Gastroesophageal sphincter (tissue), 3 donors: ENCODE measurements at regions not wholly inside any gene's neighbourhood (a gene's known extent, or its start where the extent isn't known, plus 50 kb on each side); places are given as distances from the start of the nearest gene placed in this dataset.

Source experiments
- EP300 ChIP-seq: sonication (generic); formaldehyde crosslinking; IDR thresholded peaks from one replicate; pipeline ENCODE4 v1.6.1; 2017; ENCODE audit warnings: antibody characterized with exemption, mild to moderate bottlenecking
- POLR2A ChIP-seq, 2 donors: fragments of 450-650 bp; IDR thresholded peaks; one replicate each; pipeline ENCODE4 v1.6.1; 2017; ENCODE audit warnings: antibody characterized with exemption in 2 of 2, mild to moderate bottlenecking in 2 of 2, moderate library complexity in 1 of 2
- POLR2AphosphoS5 ChIP-seq: sonication (generic); formaldehyde crosslinking; IDR thresholded peaks from one replicate; pipeline ENCODE4 v1.6.1; 2017; ENCODE audit warnings: antibody characterized with exemption
- TF ChIP-seq, protein P1 (sequence below), 4 experiments: fragments of 200-600 bp in 2 of 4; fragments of 450-650 bp in 2 of 4; sonication (generic) in 1 of 4; IDR thresholded peaks; one replicate each; pipeline ENCODE4 v1.5.1; 2017 to 2019; ENCODE audit warnings: antibody characterized with exemption in 4 of 4, mild to moderate bottlenecking in 2 of 4, moderate library complexity in 2 of 4

DNA sequence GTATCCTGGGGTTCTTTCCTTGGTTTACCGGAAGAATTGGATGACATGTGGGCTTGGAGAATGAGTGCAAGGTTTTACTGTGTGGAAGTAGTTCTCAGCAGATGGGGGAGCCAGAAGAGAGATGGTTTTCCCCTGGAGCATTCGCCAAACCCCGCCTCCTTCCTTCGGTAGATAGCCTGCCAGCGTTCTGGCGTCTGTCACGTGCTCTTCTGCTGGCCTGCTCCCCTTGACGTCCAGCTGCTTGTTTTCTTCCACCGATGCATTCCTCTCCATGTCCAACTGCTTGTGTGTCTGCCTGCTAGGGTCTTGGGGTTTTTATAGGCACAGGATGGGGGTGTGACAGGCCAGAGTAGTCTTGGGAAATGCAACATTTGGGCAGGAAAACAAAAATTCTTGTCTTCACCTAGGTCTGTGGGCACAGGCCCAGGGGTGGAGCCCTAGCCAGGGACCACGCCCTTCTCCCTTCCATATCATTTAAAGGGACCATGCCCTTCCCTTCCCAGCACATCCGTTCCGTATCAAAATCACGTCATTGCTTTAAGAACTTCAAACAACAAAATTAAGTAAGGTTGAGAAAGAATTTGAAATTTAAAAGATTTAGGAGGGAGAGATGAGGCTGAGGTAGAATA, 538.7 kb upstream of the SMIM31 start:
- TF ChIP-seq POLR2A (IDR thresholded peaks at IDR 0.05) (no peak), EP300 (no peak), POLR2AphosphoS5 (no peak)
- TF ChIP-seq, protein P1, sequence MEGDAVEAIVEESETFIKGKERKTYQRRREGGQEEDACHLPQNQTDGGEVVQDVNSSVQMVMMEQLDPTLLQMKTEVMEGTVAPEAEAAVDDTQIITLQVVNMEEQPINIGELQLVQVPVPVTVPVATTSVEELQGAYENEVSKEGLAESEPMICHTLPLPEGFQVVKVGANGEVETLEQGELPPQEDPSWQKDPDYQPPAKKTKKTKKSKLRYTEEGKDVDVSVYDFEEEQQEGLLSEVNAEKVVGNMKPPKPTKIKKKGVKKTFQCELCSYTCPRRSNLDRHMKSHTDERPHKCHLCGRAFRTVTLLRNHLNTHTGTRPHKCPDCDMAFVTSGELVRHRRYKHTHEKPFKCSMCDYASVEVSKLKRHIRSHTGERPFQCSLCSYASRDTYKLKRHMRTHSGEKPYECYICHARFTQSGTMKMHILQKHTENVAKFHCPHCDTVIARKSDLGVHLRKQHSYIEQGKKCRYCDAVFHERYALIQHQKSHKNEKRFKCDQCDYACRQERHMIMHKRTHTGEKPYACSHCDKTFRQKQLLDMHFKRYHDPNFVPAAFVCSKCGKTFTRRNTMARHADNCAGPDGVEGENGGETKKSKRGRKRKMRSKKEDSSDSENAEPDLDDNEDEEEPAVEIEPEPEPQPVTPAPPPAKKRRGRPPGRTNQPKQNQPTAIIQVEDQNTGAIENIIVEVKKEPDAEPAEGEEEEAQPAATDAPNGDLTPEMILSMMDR (IDR thresholded peaks at IDR 0.05), result no peak
